ENCODE measurements at regions not wholly inside any gene's neighbourhood (a gene's known extent, or its start where the extent isn't known, plus 50 kb on each side); places are given as distances from the start of the nearest gene placed in this dataset.

- TF ChIP-seq ZNF501 (CRISPR knock-in tag; IDR thresholded peaks at IDR 0.05): no peak
- no peak for TF ChIP-seq CTCF (CRISPR knock-in tag; IDR thresholded peaks at IDR 0.05)
- TF ChIP-seq, protein P1, sequence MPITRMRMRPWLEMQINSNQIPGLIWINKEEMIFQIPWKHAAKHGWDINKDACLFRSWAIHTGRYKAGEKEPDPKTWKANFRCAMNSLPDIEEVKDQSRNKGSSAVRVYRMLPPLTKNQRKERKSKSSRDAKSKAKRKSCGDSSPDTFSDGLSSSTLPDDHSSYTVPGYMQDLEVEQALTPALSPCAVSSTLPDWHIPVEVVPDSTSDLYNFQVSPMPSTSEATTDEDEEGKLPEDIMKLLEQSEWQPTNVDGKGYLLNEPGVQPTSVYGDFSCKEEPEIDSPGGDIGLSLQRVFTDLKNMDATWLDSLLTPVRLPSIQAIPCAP (CRISPR knock-in tag; IDR thresholded peaks at IDR 0.05; ENCODE audit: low read depth): no peak
These were observed 73.8 kb downstream of the RBFOX3 start for GRCh38 chr17:79537061-79537460.

All from HepG2 (cell line).